SK-N-SH treated with all-trans-retinoic acid at 6 μM for 48 hours (cell line): ENCODE measurements at regions not wholly inside any gene's neighbourhood (a gene's known extent, or its start where the extent isn't known, plus 50 kb on each side); places are given as distances from the start of the nearest gene placed in this dataset.

Experiments used
- ARNTL ChIP-seq: fragments of 450-650 bp; formaldehyde crosslinking; IDR thresholded peaks from 2 replicates; pipeline ENCODE4 v1.5.0; 2020; ENCODE audit warnings: low read depth, mild to moderate bottlenecking, moderate library complexity, borderline replicate concordance
- CREB5 ChIP-seq: fragments of 250-450 bp; sonication (Bioruptor Pico); IDR thresholded peaks from 2 replicates; pipeline ENCODE4 v1.5.1; 2020; ENCODE audit warnings: low read depth, mild to moderate bottlenecking, moderate library complexity
- CSDC2 ChIP-seq: fragments of 250-450 bp; sonication (Bioruptor Pico); IDR thresholded peaks from 2 replicates; pipeline ENCODE4 v1.5.0; 2020; ENCODE audit warnings: mild to moderate bottlenecking, moderate library complexity
- GLIS3 ChIP-seq: fragments of 250-450 bp; sonication (Bioruptor Pico); IDR thresholded peaks from 2 replicates; pipeline ENCODE4 v1.5.0; 2020; ENCODE audit warnings: mild to moderate bottlenecking, moderate library complexity
- ISL1 ChIP-seq: fragments of 250-450 bp; sonication (Bioruptor Pico); IDR thresholded peaks from 2 replicates; pipeline ENCODE4 v2.1.2; 2022; ENCODE audit warnings: mild to moderate bottlenecking, moderate library complexity
- OSR1 ChIP-seq: fragments of 250-450 bp; sonication (Bioruptor Pico); IDR thresholded peaks from 2 replicates; pipeline ENCODE4 v1.8.0; 2022; ENCODE audit warnings: moderate library complexity, mild to moderate bottlenecking, inconsistent platforms
- PATZ1 ChIP-seq: fragments of 250-450 bp; sonication (Bioruptor Pico); IDR thresholded peaks from 2 replicates; pipeline ENCODE4 v1.8.0; 2020; ENCODE audit warnings: mild to moderate bottlenecking, moderate library complexity, borderline replicate concordance
- TOX ChIP-seq: fragments of 250-450 bp; sonication (Bioruptor Pico); IDR thresholded peaks from 2 replicates; pipeline ENCODE4 v1.8.0; 2021; ENCODE audit warnings: mild to moderate bottlenecking, moderate library complexity, borderline replicate concordance
- ZFP3 ChIP-seq: fragments of 250-450 bp; sonication (Bioruptor Pico); IDR thresholded peaks from 2 replicates; pipeline ENCODE4 v1.5.0; 2020; ENCODE audit warnings: mild to moderate bottlenecking, moderate library complexity
- ZNF8 ChIP-seq: fragments of 450-650 bp; formaldehyde crosslinking; IDR thresholded peaks from 2 replicates; pipeline ENCODE4 v1.5.0; 2020; ENCODE audit warnings: mild to moderate bottlenecking, moderate library complexity

- TF ChIP-seq ZNF8 (CRISPR knock-in tag) (no peak), CSDC2 (CRISPR knock-in tag) (no peak), TOX (CRISPR knock-in tag) (no peak), GLIS3 (CRISPR knock-in tag) (no peak), PATZ1 (CRISPR knock-in tag) (no peak), ZFP3 (CRISPR knock-in tag) (no peak), ISL1 (no peak), CREB5 (CRISPR knock-in tag) (no peak), ARNTL (CRISPR knock-in tag) (no peak), OSR1 (CRISPR knock-in tag) (no peak)
Observed at GRCh38 chr2:120675460-120676130, 60.1 kb upstream of the GLI2 start.
